GM23338 (cell line): ENCODE measurements at regions not wholly inside any gene's neighbourhood (a gene's known extent, or its start where the extent isn't known, plus 50 kb on each side); places are given as distances from the start of the nearest gene placed in this dataset.
A peak's percentile ranks its signal among the peaks of the same experiment; 100 is the strongest.

Source experiments
- ATAC-seq: fragments of 200-7000 bp; cut with Tn5 transposase; 3 replicates; pipeline ENCODE4 v1.9.1; 2020
- DNase-seq: peaks from one replicate; pipeline ENCODE4 v3.0.0-alpha.2; 2015; ENCODE audit warnings: low spot score
- H2AFZ ChIP-seq: fragments of 200-600 bp; sonication (generic); 2 replicates; pipeline ENCODE4 v1.8.0; 2016; ENCODE audit warnings: antibody characterized with exemption, mild to moderate bottlenecking, moderate library complexity
- H3F3A ChIP-seq: fragments of 200-600 bp; sonication (generic); replicated peaks from 2 replicates; pipeline ENCODE4 v1.8.0; 2017; ENCODE audit warnings: antibody characterized with exemption, mixed run types, low read depth
- H3K27ac ChIP-seq: fragments of 200-600 bp; sonication (generic); 2 replicates; pipeline ENCODE4 v1.6.1; 2016; ENCODE audit warnings: low read depth
- H3K27me3 ChIP-seq: fragments of 200-600 bp; sonication (generic); 2 replicates; pipeline ENCODE4 v1.8.0; 2016; ENCODE audit warnings: mild to moderate bottlenecking, mixed run types, moderate library complexity; ENCODE audit not compliant: insufficient read depth
- H3K36me3 ChIP-seq: fragments of 200-600 bp; sonication (generic); 2 replicates; pipeline ENCODE4 v1.8.0; 2016; ENCODE audit warnings: mild to moderate bottlenecking; ENCODE audit not compliant: insufficient read depth
- H3K4me1 ChIP-seq: fragments of 200-600 bp; sonication (generic); 2 replicates; pipeline ENCODE4 v1.8.0; 2016; ENCODE audit warnings: mild to moderate bottlenecking, moderate library complexity; ENCODE audit not compliant: insufficient read depth
- H3K4me2 ChIP-seq: fragments of 200-600 bp; sonication (generic); 2 replicates; pipeline ENCODE4 v1.7.1; 2017; ENCODE audit warnings: mixed run types
- H3K4me3 ChIP-seq: fragments of 200-600 bp; sonication (generic); 2 replicates; pipeline ENCODE4 v1.6.1; 2016; ENCODE audit warnings: mixed run types
- H3K79me2 ChIP-seq: fragments of 200-600 bp; sonication (generic); replicated peaks from 2 replicates; pipeline ENCODE4 v1.8.0; 2017; ENCODE audit warnings: mild to moderate bottlenecking; ENCODE audit not compliant: insufficient read depth
- H3K9me2 ChIP-seq: fragments of 200-600 bp; sonication (generic); 2 replicates; pipeline ENCODE4 v1.8.0; 2017; ENCODE audit not compliant: insufficient read depth
- H4K20me1 ChIP-seq: fragments of 200-600 bp; sonication (generic); replicated peaks from 2 replicates; pipeline ENCODE4 v1.8.0; 2017; ENCODE audit warnings: mild to moderate bottlenecking; ENCODE audit not compliant: insufficient read depth
- H3K27ac Mint-ChIP-seq: 2 replicates; pipeline ENCODE4 v1.8.0; 2020; ENCODE audit warnings: inconsistent platforms, mild to moderate bottlenecking, moderate library complexity, mixed read lengths
- H3K27me3 Mint-ChIP-seq: 3 replicates; pipeline ENCODE4 v1.8.0; 2022; ENCODE audit warnings: low read depth, mild to moderate bottlenecking, moderate library complexity, mixed read lengths, inconsistent platforms; ENCODE audit not compliant: insufficient read depth, poor library complexity
- H3K36me3 Mint-ChIP-seq: 3 replicates; pipeline ENCODE4 v1.8.0; 2021; ENCODE audit warnings: low read depth, mild to moderate bottlenecking, inconsistent platforms, moderate library complexity, mixed read lengths
- H3K4me1 Mint-ChIP-seq: 3 replicates; pipeline ENCODE4 v1.8.0; 2020; ENCODE audit warnings: mild to moderate bottlenecking, inconsistent platforms, mixed read lengths
- H3K4me3 Mint-ChIP-seq: 3 replicates; pipeline ENCODE4 v1.8.0; 2021; ENCODE audit warnings: moderate library complexity, mild to moderate bottlenecking, inconsistent platforms, mixed read lengths
- H3K9me3 Mint-ChIP-seq: 3 replicates; pipeline ENCODE4 v1.8.0; 2020; ENCODE audit warnings: moderate library complexity, mild to moderate bottlenecking, inconsistent platforms, mixed read lengths
- CREB1 ChIP-seq: fragments of 250-450 bp; sonication (Bioruptor Pico); IDR thresholded peaks from 2 replicates; pipeline ENCODE4 v1.5.0; 2020; ENCODE audit warnings: low read depth, mild to moderate bottlenecking, moderate library complexity
- JUNB ChIP-seq: IDR thresholded peaks from one replicate; pipeline ENCODE4 v1.6.1; 2016; ENCODE audit warnings: antibody characterized with exemption; ENCODE audit not compliant: unreplicated experiment
- ZNF114 ChIP-seq: fragments of 250-450 bp; sonication (Bioruptor Pico); IDR thresholded peaks from 2 replicates; pipeline ENCODE4 v1.5.0; 2020; ENCODE audit warnings: mild to moderate bottlenecking, moderate library complexity
- ZNF331 ChIP-seq: fragments of 250-450 bp; sonication (Bioruptor Pico); IDR thresholded peaks from 2 replicates; pipeline ENCODE4 v1.5.0; 2020; ENCODE audit warnings: low read depth, mild to moderate bottlenecking, moderate library complexity
- TF ChIP-seq, protein P1 (sequence below), 2 experiments: fragments of 200-600 bp in 1 of 2; sonication (generic) in 1 of 2; conservative IDR thresholded peaks; 2 replicates each; pipeline versions ENCODE4 v1.5.1 to v1.6.1; 2016 to 2017; ENCODE audit warnings: antibody characterized with exemption in 2 of 2, low read depth in 2 of 2, mild to moderate bottlenecking in 2 of 2, moderate library complexity in 1 of 2
- TF ChIP-seq, protein P2 (sequence below): IDR thresholded peaks from 2 replicates; pipeline ENCODE4 v1.6.1; 2016; ENCODE audit warnings: antibody characterized with exemption
- TF ChIP-seq, protein P3 (sequence below): fragments of 250-450 bp; sonication (Bioruptor Pico); IDR thresholded peaks from 2 replicates; pipeline ENCODE4 v1.5.0; 2020; ENCODE audit warnings: mild to moderate bottlenecking, moderate library complexity

DNA sequence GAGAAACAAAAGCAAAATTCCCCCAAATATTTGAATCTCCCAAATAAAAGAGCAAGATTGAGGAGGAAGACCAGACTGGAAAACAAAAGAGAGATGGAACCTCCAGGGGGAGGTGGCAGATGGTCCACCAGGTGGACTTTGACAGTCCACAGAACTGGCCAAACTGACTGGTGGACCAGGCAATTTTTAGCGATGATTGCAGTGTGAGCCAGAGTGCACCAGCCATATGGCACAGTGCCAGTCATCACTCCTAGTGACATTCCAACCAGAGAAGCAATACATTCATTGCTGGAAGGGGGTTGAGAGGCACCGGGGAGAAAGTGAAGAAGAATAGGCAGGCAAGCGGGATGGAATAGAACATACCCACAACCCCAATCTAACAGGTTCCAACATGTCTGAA is 182.9 kb downstream of the EXOC5 start (continued):
- TF ChIP-seq, protein P1, sequence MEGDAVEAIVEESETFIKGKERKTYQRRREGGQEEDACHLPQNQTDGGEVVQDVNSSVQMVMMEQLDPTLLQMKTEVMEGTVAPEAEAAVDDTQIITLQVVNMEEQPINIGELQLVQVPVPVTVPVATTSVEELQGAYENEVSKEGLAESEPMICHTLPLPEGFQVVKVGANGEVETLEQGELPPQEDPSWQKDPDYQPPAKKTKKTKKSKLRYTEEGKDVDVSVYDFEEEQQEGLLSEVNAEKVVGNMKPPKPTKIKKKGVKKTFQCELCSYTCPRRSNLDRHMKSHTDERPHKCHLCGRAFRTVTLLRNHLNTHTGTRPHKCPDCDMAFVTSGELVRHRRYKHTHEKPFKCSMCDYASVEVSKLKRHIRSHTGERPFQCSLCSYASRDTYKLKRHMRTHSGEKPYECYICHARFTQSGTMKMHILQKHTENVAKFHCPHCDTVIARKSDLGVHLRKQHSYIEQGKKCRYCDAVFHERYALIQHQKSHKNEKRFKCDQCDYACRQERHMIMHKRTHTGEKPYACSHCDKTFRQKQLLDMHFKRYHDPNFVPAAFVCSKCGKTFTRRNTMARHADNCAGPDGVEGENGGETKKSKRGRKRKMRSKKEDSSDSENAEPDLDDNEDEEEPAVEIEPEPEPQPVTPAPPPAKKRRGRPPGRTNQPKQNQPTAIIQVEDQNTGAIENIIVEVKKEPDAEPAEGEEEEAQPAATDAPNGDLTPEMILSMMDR (conservative IDR thresholded peaks at IDR 0.05; ENCODE audit: low read depth in 2 of 2), result no peak
- TF ChIP-seq, protein P2, sequence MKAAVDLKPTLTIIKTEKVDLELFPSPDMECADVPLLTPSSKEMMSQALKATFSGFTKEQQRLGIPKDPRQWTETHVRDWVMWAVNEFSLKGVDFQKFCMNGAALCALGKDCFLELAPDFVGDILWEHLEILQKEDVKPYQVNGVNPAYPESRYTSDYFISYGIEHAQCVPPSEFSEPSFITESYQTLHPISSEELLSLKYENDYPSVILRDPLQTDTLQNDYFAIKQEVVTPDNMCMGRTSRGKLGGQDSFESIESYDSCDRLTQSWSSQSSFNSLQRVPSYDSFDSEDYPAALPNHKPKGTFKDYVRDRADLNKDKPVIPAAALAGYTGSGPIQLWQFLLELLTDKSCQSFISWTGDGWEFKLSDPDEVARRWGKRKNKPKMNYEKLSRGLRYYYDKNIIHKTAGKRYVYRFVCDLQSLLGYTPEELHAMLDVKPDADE, result no peak

DNA sequence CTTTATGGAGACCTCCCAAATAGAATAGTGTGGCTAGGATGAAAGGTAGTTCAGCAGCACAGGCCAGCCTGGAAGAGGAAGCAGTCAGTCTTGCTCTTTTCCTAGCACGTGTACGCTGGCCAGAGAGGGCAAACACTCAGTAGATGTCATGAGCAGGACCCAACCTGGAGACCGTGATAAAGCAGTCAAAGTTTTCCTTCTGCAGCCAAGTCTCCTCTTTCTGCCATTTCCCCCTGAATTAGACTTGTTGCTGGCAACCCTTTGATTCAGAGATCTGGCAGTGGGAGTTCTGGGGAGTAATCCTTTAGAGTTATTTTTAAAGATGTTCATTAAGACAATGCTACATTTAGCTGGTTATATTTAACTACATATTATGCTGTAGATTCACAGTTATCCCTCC is 183.7 kb downstream of the EXOC5 start:
- Histone ChIP-seq H3K4me2 (no peak overlapping the region), H3K27ac (no peak overlapping the region), H3K4me1 (peaks cover 33% of the 10 kb centered on the region), H3K9me2 (0 out of 2 replicates have a peak, but pooled peaks cover 5% of the 10 kb centered on the region), H3K79me2 (no peaks in the 10 kb centered on the region), H3K27me3 (no peaks in the 10 kb centered on the region), H3K36me3 (no peaks in the 10 kb centered on the region; the same call in 1 of the 2 replicates), H2AFZ (no peak overlapping the region), H3K4me3 (no peak overlapping the region), H3F3A (no peaks in the 10 kb centered on the region), H4K20me1 (no peaks in the 10 kb centered on the region)
- ATAC-seq (no peak), DNase-seq (no peak)
- no peak overlapping the region for H3K27ac Mint-ChIP-seq
- H3K4me3 Mint-ChIP-seq, result no peak overlapping the region
- H3K4me1 Mint-ChIP-seq, result peaks cover 22% of the 10 kb centered on the region
- H3K27me3 Mint-ChIP-seq, result peaks cover 4% of the 10 kb centered on the region
- peaks cover 29% of the 10 kb centered on the region for H3K36me3 Mint-ChIP-seq
- no peak for TF ChIP-seq ZNF114 (CRISPR knock-in tag)
- TF ChIP-seq CREB1, result no peak
- H3K9me3 Mint-ChIP-seq, result peaks cover 31% of the 10 kb centered on the region

DNA sequence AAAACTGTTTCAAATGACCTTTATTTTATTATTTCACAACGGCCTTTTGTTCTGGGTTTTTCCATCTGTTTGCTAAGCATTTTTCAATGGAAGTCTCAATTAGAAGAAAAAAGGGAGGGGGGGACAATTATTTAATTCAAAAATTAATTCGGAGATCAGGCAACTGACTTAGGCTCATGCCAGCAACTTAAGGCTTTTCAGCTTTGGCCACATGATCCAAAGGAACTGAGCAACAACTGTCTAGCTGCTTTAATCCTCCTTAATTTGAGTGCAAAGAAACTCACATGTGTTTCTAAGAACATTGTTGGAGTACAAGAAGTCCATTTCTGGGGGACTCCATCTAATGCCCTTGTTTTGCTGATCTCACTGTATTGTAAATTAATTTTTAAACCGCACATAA is 188.0 kb downstream of the EXOC5 start:
- Mint-ChIP-seq H3K9me3 (0 out of 3 replicates have a peak, but pooled peaks cover 2% of the 10 kb centered on the region), H3K36me3 (peaks cover 2% of the 10 kb centered on the region; the same call in 1 of the 3 replicates), H3K4me3 (no peak overlapping the region), H3K27ac (no peak overlapping the region), H3K4me1 (peaks cover 19% of the 10 kb centered on the region), H3K27me3 (peaks cover 4% of the 10 kb centered on the region)
- DNase-seq (no peak), ATAC-seq (no peak)
- H3F3A ChIP-seq, result no peaks in the 10 kb centered on the region
- no peak overlapping the region for H2AFZ ChIP-seq
- peak overlapping the region; percentile 52 for H3K4me2 ChIP-seq
- no peaks in the 10 kb centered on the region for H3K79me2 ChIP-seq
- H3K4me1 ChIP-seq, result peaks cover 24% of the 10 kb centered on the region
- no peak overlapping the region for H3K4me3 ChIP-seq
- no peak overlapping the region for H3K27ac ChIP-seq
- H4K20me1 ChIP-seq, result no peaks in the 10 kb centered on the region
- no peaks in the 10 kb centered on the region for H3K36me3 ChIP-seq
- H3K27me3 ChIP-seq, result no peaks in the 10 kb centered on the region
- H3K9me2 ChIP-seq, result 0 out of 2 replicates have a peak, but pooled peaks cover 3% of the 10 kb centered on the region
- TF ChIP-seq JUNB, result no peak
- TF ChIP-seq CREB1, result no peak
- TF ChIP-seq, protein P1 (conservative IDR thresholded peaks at IDR 0.05; ENCODE audit: low read depth in 2 of 2), result no peak
- TF ChIP-seq, protein P3, sequence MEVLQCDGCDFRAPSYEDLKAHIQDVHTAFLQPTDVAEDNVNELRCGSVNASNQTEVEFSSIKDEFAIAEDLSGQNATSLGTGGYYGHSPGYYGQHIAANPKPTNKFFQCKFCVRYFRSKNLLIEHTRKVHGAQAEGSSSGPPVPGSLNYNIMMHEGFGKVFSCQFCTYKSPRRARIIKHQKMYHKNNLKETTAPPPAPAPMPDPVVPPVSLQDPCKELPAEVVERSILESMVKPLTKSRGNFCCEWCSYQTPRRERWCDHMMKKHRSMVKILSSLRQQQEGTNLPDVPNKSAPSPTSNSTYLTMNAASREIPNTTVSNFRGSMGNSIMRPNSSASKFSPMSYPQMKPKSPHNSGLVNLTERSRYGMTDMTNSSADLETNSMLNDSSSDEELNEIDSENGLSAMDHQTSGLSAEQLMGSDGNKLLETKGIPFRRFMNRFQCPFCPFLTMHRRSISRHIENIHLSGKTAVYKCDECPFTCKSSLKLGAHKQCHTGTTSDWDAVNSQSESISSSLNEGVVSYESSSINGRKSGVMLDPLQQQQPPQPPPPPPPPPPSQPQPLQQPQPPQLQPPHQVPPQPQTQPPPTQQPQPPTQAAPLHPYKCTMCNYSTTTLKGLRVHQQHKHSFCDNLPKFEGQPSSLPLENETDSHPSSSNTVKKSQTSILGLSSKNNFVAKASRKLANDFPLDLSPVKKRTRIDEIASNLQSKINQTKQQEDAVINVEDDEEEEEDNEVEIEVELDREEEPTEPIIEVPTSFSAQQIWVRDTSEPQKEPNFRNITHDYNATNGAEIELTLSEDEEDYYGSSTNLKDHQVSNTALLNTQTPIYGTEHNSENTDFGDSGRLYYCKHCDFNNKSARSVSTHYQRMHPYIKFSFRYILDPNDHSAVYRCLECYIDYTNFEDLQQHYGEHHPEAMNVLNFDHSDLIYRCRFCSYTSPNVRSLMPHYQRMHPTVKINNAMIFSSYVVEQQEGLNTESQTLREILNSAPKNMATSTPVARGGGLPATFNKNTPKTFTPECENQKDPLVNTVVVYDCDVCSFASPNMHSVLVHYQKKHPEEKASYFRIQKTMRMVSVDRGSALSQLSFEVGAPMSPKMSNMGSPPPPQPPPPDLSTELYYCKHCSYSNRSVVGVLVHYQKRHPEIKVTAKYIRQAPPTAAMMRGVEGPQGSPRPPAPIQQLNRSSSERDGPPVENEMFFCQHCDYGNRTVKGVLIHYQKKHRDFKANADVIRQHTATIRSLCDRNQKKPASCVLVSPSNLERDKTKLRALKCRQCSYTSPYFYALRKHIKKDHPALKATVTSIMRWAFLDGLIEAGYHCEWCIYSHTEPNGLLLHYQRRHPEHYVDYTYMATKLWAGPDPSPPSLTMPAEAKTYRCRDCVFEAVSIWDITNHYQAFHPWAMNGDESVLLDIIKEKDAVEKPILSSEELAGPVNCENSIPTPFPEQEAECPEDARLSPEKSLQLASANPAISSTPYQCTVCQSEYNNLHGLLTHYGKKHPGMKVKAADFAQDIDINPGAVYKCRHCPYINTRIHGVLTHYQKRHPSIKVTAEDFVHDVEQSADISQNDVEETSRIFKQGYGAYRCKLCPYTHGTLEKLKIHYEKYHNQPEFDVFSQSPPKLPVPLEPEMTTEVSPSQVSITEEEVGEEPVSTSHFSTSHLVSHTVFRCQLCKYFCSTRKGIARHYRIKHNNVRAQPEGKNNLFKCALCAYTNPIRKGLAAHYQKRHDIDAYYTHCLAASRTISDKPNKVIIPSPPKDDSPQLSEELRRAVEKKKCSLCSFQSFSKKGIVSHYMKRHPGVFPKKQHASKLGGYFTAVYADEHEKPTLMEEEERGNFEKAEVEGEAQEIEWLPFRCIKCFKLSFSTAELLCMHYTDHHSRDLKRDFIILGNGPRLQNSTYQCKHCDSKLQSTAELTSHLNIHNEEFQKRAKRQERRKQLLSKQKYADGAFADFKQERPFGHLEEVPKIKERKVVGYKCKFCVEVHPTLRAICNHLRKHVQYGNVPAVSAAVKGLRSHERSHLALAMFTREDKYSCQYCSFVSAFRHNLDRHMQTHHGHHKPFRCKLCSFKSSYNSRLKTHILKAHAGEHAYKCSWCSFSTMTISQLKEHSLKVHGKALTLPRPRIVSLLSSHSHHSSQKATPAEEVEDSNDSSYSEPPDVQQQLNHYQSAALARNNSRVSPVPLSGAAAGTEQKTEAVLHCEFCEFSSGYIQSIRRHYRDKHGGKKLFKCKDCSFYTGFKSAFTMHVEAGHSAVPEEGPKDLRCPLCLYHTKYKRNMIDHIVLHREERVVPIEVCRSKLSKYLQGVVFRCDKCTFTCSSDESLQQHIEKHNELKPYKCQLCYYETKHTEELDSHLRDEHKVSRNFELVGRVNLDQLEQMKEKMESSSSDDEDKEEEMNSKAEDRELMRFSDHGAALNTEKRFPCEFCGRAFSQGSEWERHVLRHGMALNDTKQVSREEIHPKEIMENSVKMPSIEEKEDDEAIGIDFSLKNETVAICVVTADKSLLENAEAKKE (CRISPR knock-in tag), result no peak
- no peak for TF ChIP-seq ZNF331 (CRISPR knock-in tag)
- TF ChIP-seq, protein P2, result no peak
